ENCODE measurements at regions not wholly inside any gene's neighbourhood (a gene's known extent, or its start where the extent isn't known, plus 50 kb on each side); places are given as distances from the start of the nearest gene placed in this dataset.

GRCh38 chr4:107490116-107490515 lies 229.9 kb downstream of the PAPSS1 start:
- TF ChIP-seq CTCF (IDR thresholded peaks at IDR 0.05) (no peak), EZH2 (IDR thresholded peaks at IDR 0.05; ENCODE audit: borderline replicate concordance, insufficient read depth, low read depth, low read length, poor library complexity, severe bottlenecking) (no peak)

All from B cell (primary cell).